Stimulated activated memory B cell treated with anti-CD40 and anti-IgM and Interleukin-4, amounts not matched to agents 10 μg/mL and 1 μg/mL and 100 μg/mL, for 72 hours (primary cell): ENCODE measurements at regions not wholly inside any gene's neighbourhood (a gene's known extent, or its start where the extent isn't known, plus 50 kb on each side); places are given as distances from the start of the nearest gene placed in this dataset.

Source experiments
- ATAC-seq: fragments of 150-1000 bp; cut with Tn5 transposase; 2 replicates; pipeline ENCODE4 v1.10.0; 2021
- H3K27ac Mint-ChIP-seq: one replicate; pipeline ENCODE4 v1.8.0; 2022; ENCODE audit warnings: mild to moderate bottlenecking, mixed read lengths
- H3K27me3 Mint-ChIP-seq: one replicate; pipeline ENCODE4 v1.8.0; 2022; ENCODE audit warnings: mixed read lengths
- H3K36me3 Mint-ChIP-seq: one replicate; pipeline ENCODE4 v1.8.0; 2022; ENCODE audit warnings: mixed read lengths
- H3K4me1 Mint-ChIP-seq: one replicate; pipeline ENCODE4 v1.8.0; 2022; ENCODE audit warnings: mixed read lengths
- H3K4me3 Mint-ChIP-seq: one replicate; pipeline ENCODE4 v1.8.0; 2022; ENCODE audit warnings: mild to moderate bottlenecking, moderate library complexity, mixed read lengths
- H3K9me3 Mint-ChIP-seq: one replicate; pipeline ENCODE4 v1.8.0; 2022; ENCODE audit warnings: mixed read lengths

DNA sequence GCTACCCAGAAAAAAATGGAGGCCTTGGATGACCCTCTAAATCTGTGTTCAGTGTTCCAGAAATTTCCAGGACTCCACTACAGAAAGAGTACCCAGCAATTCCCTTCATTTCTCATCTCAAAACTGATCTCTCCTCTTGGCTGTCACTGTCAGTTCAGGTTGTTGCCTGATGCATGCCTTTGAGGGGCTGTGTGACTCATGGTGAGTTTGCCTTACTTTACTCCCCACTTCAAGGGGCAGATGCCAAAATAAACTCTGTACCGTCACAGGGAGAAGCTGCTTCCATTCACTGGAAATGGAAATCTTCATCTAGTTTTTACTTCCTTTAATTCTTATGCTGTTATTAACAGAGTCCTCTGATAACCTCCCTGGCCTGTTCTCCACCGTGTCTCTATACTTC is 1075.0 kb downstream of the DIAPH3 start:
- Mint-ChIP-seq H3K27ac (no peak overlapping the region), H3K4me3 (no peak overlapping the region), H3K4me1 (no peaks in the 10 kb centered on the region), H3K9me3 (peaks cover 3% of the 10 kb centered on the region), H3K27me3 (no peaks in the 10 kb centered on the region), H3K36me3 (no peaks in the 10 kb centered on the region)
- no peak for ATAC-seq

DNA sequence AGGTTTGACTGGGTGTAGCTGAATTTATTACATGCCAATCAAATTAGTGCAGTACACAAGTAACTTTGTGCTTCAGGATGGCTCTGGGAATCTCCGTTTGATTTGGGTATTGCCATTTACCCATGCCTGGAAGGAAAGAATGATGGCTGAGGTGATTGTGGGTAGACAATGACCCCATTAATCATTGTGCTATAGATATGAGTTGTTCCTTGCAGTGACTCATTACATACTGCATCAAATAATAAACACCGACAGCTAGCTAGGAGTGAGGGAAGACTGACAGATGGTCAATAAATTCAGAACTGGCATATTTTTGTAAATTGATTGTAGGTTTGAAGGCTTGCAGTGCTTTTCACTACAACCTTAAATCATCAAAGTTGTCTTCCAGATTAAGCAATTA is 1069.5 kb downstream of the DIAPH3 start:
- Mint-ChIP-seq H3K27ac (no peak overlapping the region), H3K36me3 (no peaks in the 10 kb centered on the region), H3K4me3 (no peak overlapping the region), H3K9me3 (peaks cover 2% of the 10 kb centered on the region), H3K4me1 (no peaks in the 10 kb centered on the region), H3K27me3 (no peaks in the 10 kb centered on the region)
- no peak for ATAC-seq

DNA sequence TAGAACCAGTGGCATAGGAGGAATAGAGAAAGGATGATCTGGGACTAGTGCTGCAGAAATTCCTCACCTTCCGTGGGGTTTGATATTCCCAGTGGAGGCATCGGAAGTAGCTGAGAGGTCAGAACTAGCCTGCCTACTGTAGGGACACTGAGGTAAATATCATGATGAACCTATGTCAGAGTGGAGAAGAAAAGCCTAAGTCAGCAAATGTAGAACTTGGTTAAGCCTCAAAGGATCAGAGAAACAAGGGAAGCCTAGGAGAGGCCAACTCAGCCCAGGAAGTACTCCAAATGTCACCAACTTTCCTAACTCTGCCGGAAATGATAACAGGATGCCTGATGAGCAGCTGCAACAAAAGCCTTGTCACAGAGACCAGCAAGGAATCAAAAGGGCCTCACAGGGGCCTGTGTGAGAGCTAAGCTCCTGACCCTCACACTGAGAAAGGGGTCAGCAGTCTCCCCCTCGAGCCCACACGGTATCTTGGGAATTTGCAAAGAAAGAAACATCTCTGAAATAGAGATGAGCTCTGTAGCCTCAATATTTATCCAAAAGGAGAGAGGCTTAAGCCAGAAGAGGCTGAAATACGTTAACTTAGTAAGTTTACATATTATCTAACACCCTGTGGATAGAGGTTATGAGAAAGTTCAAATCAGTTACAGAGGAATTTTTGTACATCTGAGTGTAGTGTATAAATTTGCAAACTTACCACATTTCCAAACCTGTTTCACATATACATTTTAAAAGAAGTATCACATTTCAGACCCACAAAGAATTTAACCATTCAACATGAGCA is 1064.3 kb downstream of the DIAPH3 start:
- Mint-ChIP-seq H3K4me3 (no peak overlapping the region), H3K27me3 (no peaks in the 10 kb centered on the region), H3K9me3 (peaks cover 2% of the 10 kb centered on the region), H3K4me1 (no peaks in the 10 kb centered on the region), H3K27ac (no peak overlapping the region), H3K36me3 (no peaks in the 10 kb centered on the region)
- ATAC-seq = no peak

GRCh38 chr13:59103004-59103768 is 1060.5 kb downstream of the DIAPH3 start:
- Mint-ChIP-seq H3K4me1 (no peaks in the 10 kb centered on the region), H3K27me3 (no peaks in the 10 kb centered on the region)

DNA sequence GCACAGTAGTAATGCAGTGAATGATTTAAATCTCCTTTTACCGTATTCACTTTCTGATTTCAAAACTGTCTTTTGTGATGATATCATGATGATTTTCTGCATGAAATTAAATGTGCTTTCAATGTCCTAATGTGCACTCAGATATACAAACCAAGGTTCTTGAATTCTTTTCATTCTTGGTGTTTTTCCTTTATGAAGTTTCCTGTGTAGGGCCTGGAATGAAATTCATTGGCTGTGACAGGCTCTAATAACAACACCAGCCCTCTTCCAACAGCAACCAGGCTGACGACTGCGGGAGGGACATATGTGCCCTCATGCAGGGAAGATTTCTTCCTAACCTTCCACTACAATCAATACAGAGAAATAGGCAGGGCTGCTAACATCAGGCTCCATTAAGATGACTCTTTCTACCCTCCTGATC is 1052.0 kb downstream of the DIAPH3 start:
- Mint-ChIP-seq H3K4me1 (no peaks in the 10 kb centered on the region), H3K9me3 (peaks cover 5% of the 10 kb centered on the region), H3K4me3 (no peak overlapping the region), H3K27ac (no peak overlapping the region), H3K36me3 (no peaks in the 10 kb centered on the region), H3K27me3 (no peaks in the 10 kb centered on the region)
- ATAC-seq = no peak

More at GRCh38 chr13:59103004-59103768, 1060.5 kb downstream of the DIAPH3 start:
- H3K27ac Mint-ChIP-seq = no peak overlapping the region
- no peak for ATAC-seq
- H3K36me3 Mint-ChIP-seq = no peaks in the 10 kb centered on the region
- peaks cover 3% of the 10 kb centered on the region for H3K9me3 Mint-ChIP-seq
- no peak overlapping the region for H3K4me3 Mint-ChIP-seq

GRCh38 chr13:59112221-59112718 is 1051.5 kb downstream of the DIAPH3 start:
- Mint-ChIP-seq H3K36me3 (no peaks in the 10 kb centered on the region), H3K9me3 (peaks cover 5% of the 10 kb centered on the region), H3K27me3 (no peaks in the 10 kb centered on the region), H3K4me1 (no peaks in the 10 kb centered on the region), H3K27ac (no peak overlapping the region), H3K4me3 (no peak overlapping the region)
- ATAC-seq = no peak

DNA sequence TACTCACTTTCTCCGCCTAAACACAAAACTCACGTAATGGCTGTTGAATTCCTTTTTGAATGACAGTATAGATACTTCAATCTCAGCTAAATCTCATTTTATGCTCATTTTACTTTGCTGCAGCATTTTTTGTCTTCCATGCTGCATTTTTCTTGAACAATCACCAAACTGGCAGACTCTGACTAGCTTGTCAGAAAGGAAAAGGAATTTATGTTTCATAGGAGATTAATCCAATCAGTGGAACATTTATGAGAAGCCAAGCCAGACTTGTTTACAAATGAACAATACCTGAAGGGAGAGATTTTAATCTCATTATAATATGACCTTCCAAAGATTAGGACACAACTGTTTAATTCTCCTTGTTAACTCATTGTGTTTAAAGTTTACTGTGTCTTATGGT is 1044.3 kb downstream of the DIAPH3 start:
- Mint-ChIP-seq H3K36me3 (no peaks in the 10 kb centered on the region), H3K27ac (no peak overlapping the region), H3K4me1 (no peaks in the 10 kb centered on the region), H3K4me3 (no peak overlapping the region), H3K27me3 (no peaks in the 10 kb centered on the region), H3K9me3 (peaks cover 3% of the 10 kb centered on the region)
- ATAC-seq = no peak

- Mint-ChIP-seq H3K27me3 (no peaks in the 10 kb centered on the region), H3K36me3 (no peaks in the 10 kb centered on the region), H3K4me1 (no peaks in the 10 kb centered on the region), H3K4me3 (no peak overlapping the region), H3K27ac (no peak overlapping the region), H3K9me3 (peaks cover 4% of the 10 kb centered on the region)
- no peak for ATAC-seq
Observed at GRCh38 chr13:59120297-59120843, 1043.4 kb downstream of the DIAPH3 start.

DNA sequence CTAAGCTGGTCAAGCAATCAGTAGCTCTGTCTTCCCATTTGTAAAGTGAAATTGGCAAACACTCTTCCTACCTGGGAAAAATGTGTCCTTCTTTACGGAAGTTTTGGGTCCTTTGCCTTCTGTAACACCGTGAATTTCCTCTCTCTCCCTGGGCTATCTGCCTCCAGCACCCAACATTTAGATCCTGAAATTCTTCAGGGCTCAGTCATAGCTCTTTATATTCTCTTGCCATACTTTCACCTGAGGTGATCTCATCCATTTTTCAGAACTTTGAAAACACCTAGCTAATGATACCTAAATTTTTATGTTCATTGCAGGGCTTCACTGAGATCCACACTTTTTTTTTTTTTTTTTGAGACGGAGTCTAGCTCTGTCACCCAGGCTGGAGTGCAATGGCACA is 1042.2 kb downstream of the DIAPH3 start:
- no peak for ATAC-seq
- H3K9me3 Mint-ChIP-seq = peaks cover 4% of the 10 kb centered on the region
- H3K4me1 Mint-ChIP-seq = no peaks in the 10 kb centered on the region
- H3K27ac Mint-ChIP-seq = no peak overlapping the region
- no peaks in the 10 kb centered on the region for H3K36me3 Mint-ChIP-seq
- no peak overlapping the region for H3K4me3 Mint-ChIP-seq
- no peaks in the 10 kb centered on the region for H3K27me3 Mint-ChIP-seq

DNA sequence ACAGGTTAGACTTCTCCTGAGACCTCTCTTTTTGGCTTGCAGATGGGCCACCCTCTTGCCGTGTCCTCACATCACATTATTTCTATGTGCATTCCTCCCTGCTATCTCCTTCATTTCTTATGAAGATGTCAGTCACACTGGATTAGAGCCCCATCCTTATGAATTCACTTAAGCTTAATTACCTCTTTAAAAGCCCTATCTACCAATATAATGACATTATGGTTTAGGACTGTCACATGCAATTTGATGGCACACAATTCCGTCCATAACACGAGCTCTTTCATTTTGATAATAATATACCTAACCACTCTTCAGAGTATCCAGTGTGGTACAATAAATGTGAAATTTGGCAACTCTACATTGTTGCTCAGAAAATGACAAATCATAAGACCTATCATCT is 1037.3 kb downstream of the DIAPH3 start:
- Mint-ChIP-seq H3K9me3 (peaks cover 10% of the 10 kb centered on the region), H3K27ac (no peak overlapping the region), H3K4me1 (no peaks in the 10 kb centered on the region), H3K27me3 (no peaks in the 10 kb centered on the region), H3K4me3 (no peak overlapping the region), H3K36me3 (no peaks in the 10 kb centered on the region)
- no peak for ATAC-seq

DNA sequence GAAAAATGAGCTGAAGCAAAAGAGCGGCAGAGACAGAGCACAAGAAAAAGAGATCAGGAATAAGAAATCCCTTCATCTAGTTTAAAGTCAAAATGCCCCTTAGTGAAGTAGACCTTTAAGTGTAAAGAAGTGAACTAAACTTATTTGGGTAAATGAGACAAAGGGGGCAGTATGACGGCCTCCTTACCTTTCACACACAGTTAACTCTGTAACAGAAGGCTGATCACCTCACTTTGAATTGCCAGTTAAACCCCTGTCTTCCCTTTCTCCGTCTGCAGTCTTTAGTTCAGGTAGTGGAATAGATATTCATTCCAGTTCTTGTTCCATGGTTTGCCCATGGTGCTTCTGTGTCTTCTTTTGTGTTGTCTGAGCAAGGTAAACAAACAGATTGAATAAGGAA is 1029.8 kb downstream of the DIAPH3 start:
- H3K4me1 Mint-ChIP-seq = no peaks in the 10 kb centered on the region
- H3K9me3 Mint-ChIP-seq = peaks cover 7% of the 10 kb centered on the region
- no peak for ATAC-seq
- no peak overlapping the region for H3K4me3 Mint-ChIP-seq
- H3K27ac Mint-ChIP-seq = no peak overlapping the region
- no peaks in the 10 kb centered on the region for H3K36me3 Mint-ChIP-seq
- H3K27me3 Mint-ChIP-seq = no peaks in the 10 kb centered on the region

DNA sequence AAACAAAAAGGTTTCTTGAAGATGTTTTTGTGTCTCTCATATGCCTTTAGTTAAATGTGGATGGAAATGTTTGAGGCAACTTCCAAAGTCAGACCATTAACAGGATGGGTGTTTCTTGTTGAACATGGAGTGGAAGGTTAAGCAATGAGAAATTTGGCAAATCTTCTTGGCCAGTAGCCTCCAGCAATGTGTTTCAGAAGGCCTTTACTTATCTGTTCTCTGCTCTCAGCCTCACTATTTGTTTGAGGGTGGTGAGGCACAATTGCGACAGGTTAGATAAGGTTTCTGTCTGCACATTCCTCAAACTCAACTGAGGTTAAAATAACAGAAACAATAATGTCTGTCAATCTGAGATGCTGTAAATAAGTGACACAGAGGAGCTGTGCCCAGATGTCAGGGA is 1019.0 kb downstream of the DIAPH3 start:
- Mint-ChIP-seq H3K9me3 (peaks cover 3% of the 10 kb centered on the region), H3K36me3 (no peaks in the 10 kb centered on the region), H3K27me3 (no peaks in the 10 kb centered on the region), H3K27ac (no peak overlapping the region), H3K4me1 (no peaks in the 10 kb centered on the region), H3K4me3 (no peak overlapping the region)
- no peak for ATAC-seq

- Mint-ChIP-seq H3K9me3 (peaks cover 3% of the 10 kb centered on the region), H3K4me1 (no peaks in the 10 kb centered on the region), H3K27ac (no peak overlapping the region), H3K4me3 (no peak overlapping the region), H3K27me3 (no peaks in the 10 kb centered on the region), H3K36me3 (no peaks in the 10 kb centered on the region)
- no peak for ATAC-seq
Observed at GRCh38 chr13:59145381-59145780, 1018.3 kb downstream of the DIAPH3 start.

DNA sequence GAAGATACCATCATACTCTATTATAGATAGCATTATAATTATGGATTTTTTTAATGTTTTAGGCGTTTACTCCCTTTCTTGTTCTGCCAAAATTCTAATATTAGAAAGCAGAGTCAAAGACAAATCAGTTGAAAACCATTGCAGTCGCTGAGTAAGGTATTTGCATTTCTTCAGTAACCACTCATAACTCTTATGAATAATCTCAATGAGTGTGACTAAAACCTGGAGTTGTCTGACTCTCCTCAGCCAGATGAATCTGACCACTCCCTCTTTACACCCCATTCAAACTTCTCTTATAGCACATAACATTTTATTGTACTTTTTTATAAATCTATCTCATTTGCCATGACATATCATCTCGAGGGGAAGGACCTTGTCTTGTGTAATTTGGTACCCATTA is 1006.5 kb downstream of the DIAPH3 start:
- Mint-ChIP-seq H3K27me3 (no peaks in the 10 kb centered on the region), H3K4me3 (no peak overlapping the region), H3K36me3 (no peaks in the 10 kb centered on the region), H3K4me1 (no peaks in the 10 kb centered on the region), H3K27ac (no peak overlapping the region), H3K9me3 (no peaks in the 10 kb centered on the region)
- no peak for ATAC-seq

- ATAC-seq = no peak
- no peaks in the 10 kb centered on the region for H3K27me3 Mint-ChIP-seq
Observed at GRCh38 chr13:59166174-59166573, 997.6 kb downstream of the DIAPH3 start.

More at GRCh38 chr13:59166174-59166573, 997.6 kb downstream of the DIAPH3 start:
- no peaks in the 10 kb centered on the region for H3K4me1 Mint-ChIP-seq
- H3K9me3 Mint-ChIP-seq = peaks cover 2% of the 10 kb centered on the region
- no peaks in the 10 kb centered on the region for H3K36me3 Mint-ChIP-seq
- no peak overlapping the region for H3K4me3 Mint-ChIP-seq
- H3K27ac Mint-ChIP-seq = no peak overlapping the region
